HFFc6 (cell line): ENCODE measurements at regions not wholly inside any gene's neighbourhood (a gene's known extent, or its start where the extent isn't known, plus 50 kb on each side); places are given as distances from the start of the nearest gene placed in this dataset.
A peak's percentile ranks its signal among the peaks of the same experiment; 100 is the strongest.

Source experiments
- DNase-seq: peaks from one replicate; pipeline ENCODE4 v3.0.0-alpha.2; 2018
- H3K27ac Mint-ChIP-seq: 2 replicates; pipeline ENCODE4 v1.8.0; 2020; ENCODE audit warnings: mild to moderate bottlenecking, mixed read lengths
- H3K27me3 Mint-ChIP-seq: 2 replicates; pipeline ENCODE4 v1.8.0; 2021; ENCODE audit warnings: mild to moderate bottlenecking, moderate library complexity, mixed read lengths; ENCODE audit not compliant: insufficient read depth
- H3K36me3 Mint-ChIP-seq: 2 replicates; pipeline ENCODE4 v1.8.0; 2021; ENCODE audit warnings: low read depth, mixed read lengths
- H3K4me1 Mint-ChIP-seq: 2 replicates; pipeline ENCODE4 v1.8.0; 2020; ENCODE audit warnings: low read depth, mixed read lengths
- H3K4me3 Mint-ChIP-seq: 2 replicates; pipeline ENCODE4 v1.8.0; 2020; ENCODE audit warnings: mild to moderate bottlenecking, moderate library complexity, mixed read lengths
- H3K9me3 Mint-ChIP-seq: 2 replicates; pipeline ENCODE4 v1.8.0; 2020; ENCODE audit warnings: mild to moderate bottlenecking, mixed read lengths
- TF ChIP-seq, protein P1 (sequence below): fragments of 200-600 bp; sonication (generic); IDR thresholded peaks from 2 replicates; pipeline ENCODE4 v1.5.0; 2021; ENCODE audit warnings: antibody characterized with exemption, mild to moderate bottlenecking

GRCh38 chr9:86643946-86644674, 289.9 kb upstream of the TUT7 start:
- Mint-ChIP-seq H3K36me3 (no peaks in the 10 kb centered on the region), H3K27ac (no peak overlapping the region), H3K9me3 (no peaks in the 10 kb centered on the region), H3K4me3 (no peak overlapping the region), H3K27me3 (peaks cover 4% of the 10 kb centered on the region), H3K4me1 (no peaks in the 10 kb centered on the region)
- TF ChIP-seq, protein P1, sequence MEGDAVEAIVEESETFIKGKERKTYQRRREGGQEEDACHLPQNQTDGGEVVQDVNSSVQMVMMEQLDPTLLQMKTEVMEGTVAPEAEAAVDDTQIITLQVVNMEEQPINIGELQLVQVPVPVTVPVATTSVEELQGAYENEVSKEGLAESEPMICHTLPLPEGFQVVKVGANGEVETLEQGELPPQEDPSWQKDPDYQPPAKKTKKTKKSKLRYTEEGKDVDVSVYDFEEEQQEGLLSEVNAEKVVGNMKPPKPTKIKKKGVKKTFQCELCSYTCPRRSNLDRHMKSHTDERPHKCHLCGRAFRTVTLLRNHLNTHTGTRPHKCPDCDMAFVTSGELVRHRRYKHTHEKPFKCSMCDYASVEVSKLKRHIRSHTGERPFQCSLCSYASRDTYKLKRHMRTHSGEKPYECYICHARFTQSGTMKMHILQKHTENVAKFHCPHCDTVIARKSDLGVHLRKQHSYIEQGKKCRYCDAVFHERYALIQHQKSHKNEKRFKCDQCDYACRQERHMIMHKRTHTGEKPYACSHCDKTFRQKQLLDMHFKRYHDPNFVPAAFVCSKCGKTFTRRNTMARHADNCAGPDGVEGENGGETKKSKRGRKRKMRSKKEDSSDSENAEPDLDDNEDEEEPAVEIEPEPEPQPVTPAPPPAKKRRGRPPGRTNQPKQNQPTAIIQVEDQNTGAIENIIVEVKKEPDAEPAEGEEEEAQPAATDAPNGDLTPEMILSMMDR, result no peak
- DNase-seq, result no peak

DNA sequence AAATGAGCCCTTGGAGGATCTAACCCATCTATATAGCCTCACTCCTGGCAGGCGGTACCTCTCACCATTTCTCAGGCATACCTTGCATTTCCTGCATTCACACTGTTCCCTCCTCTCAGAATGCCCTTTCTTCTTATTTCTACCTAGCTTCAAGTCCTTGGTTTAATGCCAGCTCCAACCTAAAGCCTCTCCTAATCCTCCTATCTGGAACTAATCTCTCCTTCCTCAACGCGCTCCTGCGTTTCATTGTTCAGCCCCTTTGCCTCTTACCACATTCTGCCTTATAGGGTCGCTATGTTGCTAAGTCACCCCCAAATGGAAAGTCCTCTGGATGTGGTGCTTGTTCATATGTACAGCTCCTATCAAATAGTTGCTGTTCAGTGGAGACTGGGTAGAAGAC, 288.5 kb upstream of the TUT7 start:
- Mint-ChIP-seq H3K27ac (no peak overlapping the region), H3K27me3 (peaks cover 3% of the 10 kb centered on the region), H3K4me3 (no peak overlapping the region), H3K9me3 (no peaks in the 10 kb centered on the region), H3K4me1 (no peaks in the 10 kb centered on the region), H3K36me3 (no peaks in the 10 kb centered on the region)
- DNase-seq, result no peak
- TF ChIP-seq, protein P1, result no peak

- TF ChIP-seq, protein P1, result no peak
- H3K4me1 Mint-ChIP-seq, result peaks cover 4% of the 10 kb centered on the region; the same call in 1 of the 2 replicates
- H3K27ac Mint-ChIP-seq, result no peak overlapping the region
- H3K27me3 Mint-ChIP-seq, result peaks cover 3% of the 10 kb centered on the region
- no peaks in the 10 kb centered on the region for H3K36me3 Mint-ChIP-seq
- DNase-seq, result no peak
- no peaks in the 10 kb centered on the region for H3K9me3 Mint-ChIP-seq
- H3K4me3 Mint-ChIP-seq, result no peak overlapping the region
Measured at GRCh38 chr9:86641970-86642369, 287.8 kb upstream of the TUT7 start.

DNA sequence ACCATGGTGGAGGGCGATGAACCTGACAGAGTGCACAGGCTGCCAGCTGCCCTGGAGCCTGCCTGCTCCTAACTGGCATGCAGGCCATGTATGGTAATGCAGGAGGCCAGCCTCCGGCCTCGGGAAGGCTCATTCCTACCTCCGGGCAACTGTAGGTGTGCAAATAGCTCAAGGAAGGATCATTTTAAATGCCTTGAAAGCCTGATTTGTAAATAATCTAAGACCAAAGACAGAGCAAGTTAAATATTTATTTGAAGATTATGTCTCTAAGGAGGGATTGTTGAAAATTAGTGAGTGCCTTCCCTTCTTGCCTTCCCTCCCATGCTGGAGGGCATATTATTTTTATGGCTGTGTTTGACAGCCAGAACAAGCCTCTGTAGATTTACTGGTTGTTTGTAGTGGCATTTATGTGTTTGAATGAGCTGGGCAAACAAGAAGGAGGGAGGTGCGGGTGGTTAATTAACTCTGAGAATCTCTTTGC, 285.7 kb upstream of the TUT7 start:
- H3K27me3 Mint-ChIP-seq, result peaks cover 5% of the 10 kb centered on the region
- H3K4me1 Mint-ChIP-seq, result peaks cover 4% of the 10 kb centered on the region; the same call in 1 of the 2 replicates
- no peaks in the 10 kb centered on the region for H3K36me3 Mint-ChIP-seq
- no peaks in the 10 kb centered on the region for H3K9me3 Mint-ChIP-seq
- DNase-seq, result no peak
- TF ChIP-seq, protein P1, result peak; percentile 33; the same call in 1 of the 2 replicates
- H3K4me3 Mint-ChIP-seq, result no peak overlapping the region
- no peak overlapping the region for H3K27ac Mint-ChIP-seq

DNA sequence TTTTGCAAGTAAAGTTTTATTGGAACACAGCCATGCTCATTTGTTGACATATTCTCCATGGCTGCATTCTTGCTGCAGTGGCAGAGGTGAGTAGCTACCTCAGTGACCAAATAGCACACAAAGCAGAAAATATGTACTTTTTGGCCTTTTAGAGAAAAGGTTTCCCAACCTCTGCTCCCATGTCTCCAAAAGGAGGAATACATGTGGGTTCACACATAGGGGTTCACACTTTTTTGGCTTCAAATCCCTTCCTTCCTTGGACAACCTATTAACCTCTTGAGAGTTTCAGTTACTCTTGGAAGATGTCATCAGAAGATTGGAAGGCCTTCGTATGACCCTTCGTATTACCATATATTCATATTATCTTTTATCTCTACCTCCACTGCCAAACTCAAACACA, 285.1 kb upstream of the TUT7 start:
- TF ChIP-seq, protein P1, result no peak
- H3K9me3 Mint-ChIP-seq, result no peaks in the 10 kb centered on the region
- no peak overlapping the region for H3K4me3 Mint-ChIP-seq
- H3K4me1 Mint-ChIP-seq, result peaks cover 4% of the 10 kb centered on the region; the same call in 1 of the 2 replicates
- H3K36me3 Mint-ChIP-seq, result no peaks in the 10 kb centered on the region
- no peak overlapping the region for H3K27ac Mint-ChIP-seq
- DNase-seq, result no peak
- H3K27me3 Mint-ChIP-seq, result peaks cover 11% of the 10 kb centered on the region
